DMS114 treated with DMSO at 0.1 percent for 48 hours (cell line): ENCODE measurements at regions not wholly inside any gene's neighbourhood (a gene's known extent, or its start where the extent isn't known, plus 50 kb on each side); places are given as distances from the start of the nearest gene placed in this dataset.
"Not testable (repeated sequence)": the region's sequence is repeated elsewhere in the genome, so short reads cannot be mapped to it uniquely, and the experiment has no call there.

Source experiments
- DNase-seq: peaks from one replicate; lab custom pipeline; 2025; ENCODE audit not compliant: unreplicated experiment; lab: John Stamatoyannopoulos, UW

GRCh38 chr21:24628046-24628445 is 979.2 kb downstream of the MRPL39 start:
- no peak for DNase-seq

- no peak for DNase-seq
These were observed 989.5 kb downstream of the MRPL39 start for GRCh38 chr21:24617819-24618218.

DNA sequence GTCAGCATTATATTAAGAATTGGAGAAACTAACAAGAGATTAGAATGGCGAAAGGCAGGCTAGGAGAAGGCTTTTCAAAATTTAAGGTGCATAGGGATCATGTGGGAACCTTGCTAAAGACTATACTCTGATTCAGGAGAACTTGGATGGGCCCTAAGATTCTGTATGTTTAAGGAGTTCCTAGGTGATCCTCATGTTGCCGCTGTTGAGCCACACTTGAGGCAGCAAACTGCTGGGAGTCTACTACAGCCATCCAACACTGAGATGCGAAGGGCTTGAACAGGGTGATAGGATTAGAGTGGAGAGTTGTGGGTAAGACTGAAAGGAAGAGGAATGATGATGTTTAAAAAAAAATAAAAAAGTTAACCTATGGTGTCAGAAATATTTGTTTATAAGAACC is 1013.2 kb downstream of the MRPL39 start:
- no peak for DNase-seq

DNA sequence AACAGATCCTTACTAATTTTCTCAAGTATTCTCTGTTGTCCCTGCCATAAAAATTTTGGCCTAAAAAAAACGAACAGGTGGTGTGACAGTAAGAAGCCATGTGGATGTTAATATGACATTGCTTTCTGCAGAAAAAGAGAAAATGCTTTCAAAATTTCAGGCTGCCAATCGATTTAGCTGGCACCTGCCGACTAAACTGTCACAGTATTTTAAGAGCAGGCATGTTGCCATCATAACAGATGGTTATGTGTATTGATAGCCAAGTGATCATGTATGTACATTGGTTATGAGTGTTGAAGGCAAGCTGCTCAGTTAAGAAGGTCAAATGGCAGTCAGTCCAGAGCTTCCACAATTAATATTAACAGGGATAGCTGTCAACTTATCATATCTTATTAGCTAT is 1017.0 kb downstream of the MRPL39 start:
- no peak for DNase-seq

GRCh38 chr21:24583473-24583872 is 1023.8 kb downstream of the MRPL39 start:
- DNase-seq, result no peak

- DNase-seq, result no peak
These were observed 1030.0 kb downstream of the MRPL39 start for GRCh38 chr21:24577301-24577700.

GRCh38 chr21:24561291-24561690 is 1046.0 kb downstream of the MRPL39 start:
- DNase-seq, result no peak

DNA sequence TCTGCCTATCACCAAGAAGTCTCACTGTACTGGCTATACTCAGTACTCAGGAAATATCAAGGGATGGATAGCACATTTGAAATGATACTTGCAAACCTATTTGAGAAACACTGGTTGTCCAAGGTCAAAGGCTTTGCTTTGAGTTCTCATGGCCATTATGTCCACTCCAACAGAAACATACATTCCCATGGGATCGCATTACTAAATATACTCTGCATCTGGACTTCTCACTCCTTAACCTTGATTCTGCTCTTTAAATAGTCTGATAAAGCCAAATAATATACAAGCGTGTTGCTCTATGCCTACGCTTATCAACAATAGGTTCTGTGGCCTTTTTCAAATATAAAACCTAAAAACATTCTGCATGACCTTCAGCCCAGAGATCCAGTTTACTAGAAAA is 1054.8 kb downstream of the MRPL39 start:
- DNase-seq, result no peak

- DNase-seq, result no peak
These were observed 1061.4 kb downstream of the MRPL39 start for GRCh38 chr21:24545807-24546361.

DNA sequence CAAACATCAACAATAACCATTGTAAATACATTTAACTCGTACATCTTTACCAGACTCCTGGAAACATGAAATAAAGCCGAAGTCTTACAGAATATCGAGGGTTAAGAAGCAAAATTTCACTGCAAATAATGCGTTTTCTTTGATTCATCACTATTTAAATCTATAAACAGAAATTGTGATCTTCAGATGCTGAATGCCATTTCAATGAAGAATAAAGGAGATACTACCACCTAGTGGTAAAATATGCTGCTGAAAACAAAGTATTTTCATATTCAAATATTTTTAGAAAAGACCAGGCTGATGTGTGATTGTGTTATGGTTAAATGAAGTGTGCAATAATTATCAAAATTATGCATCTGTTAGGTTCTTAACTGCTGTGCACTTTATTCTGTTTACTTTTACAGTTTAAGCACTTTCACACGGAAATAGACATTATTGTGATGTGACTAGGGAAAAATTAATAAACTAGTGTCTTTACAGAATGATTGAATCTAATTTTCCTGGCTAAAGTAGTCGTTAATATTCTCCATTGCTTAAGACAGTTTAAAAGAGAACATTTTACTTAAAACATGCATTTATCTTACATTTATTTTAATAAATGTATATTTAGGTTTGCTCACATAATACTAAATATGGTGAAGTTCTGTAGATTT is 1093.1 kb downstream of the MRPL39 start:
- DNase-seq, result no peak

GRCh38 chr21:24509131-24509530 is 1098.2 kb downstream of the MRPL39 start:
- no peak for DNase-seq

DNA sequence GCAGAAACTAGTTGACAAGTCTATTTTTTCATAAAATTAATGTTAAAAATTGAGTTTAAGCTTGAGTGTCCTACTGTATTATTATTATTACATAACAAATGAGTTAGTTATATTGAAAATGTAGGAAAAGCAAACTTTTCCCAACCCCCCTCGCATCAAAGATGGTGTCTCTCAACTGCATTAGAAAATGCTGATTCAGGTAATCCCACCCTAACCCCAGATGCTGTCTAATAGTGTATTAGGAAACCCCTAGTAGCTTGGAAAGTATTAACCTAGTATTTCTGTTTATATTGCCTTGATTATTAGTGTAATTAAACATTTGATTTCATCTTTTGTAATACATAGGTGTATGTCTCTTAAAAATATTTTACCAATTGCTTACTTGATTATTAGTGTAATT is 1120.3 kb downstream of the MRPL39 start:
- DNase-seq, result no peak

DNA sequence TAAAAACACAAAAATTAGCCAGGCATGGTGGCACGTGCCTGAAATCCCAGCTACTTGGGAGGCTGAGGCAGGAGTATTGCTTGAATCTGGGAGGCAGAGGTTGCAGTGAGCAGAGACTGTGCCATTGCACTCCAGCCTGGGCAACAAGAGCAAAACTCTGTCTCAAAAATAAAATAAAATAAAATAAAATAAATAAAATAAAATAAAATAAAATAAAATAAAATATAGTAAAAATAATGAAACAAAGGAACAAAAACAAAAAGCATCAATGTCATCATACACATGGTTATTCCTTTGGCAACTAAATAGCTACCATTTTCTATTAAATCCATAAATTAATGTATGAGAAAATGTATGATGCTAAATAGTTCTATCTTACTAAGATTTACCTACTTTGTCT is 1123.9 kb downstream of the MRPL39 start:
- DNase-seq, result not testable (repeated sequence)

GRCh38 chr21:24470852-24471251 is 1136.4 kb downstream of the MRPL39 start:
- no peak for DNase-seq

- DNase-seq, result no peak
These were observed 1150.9 kb downstream of the MRPL39 start for GRCh38 chr21:24456358-24456757.

- no peak for DNase-seq
These were observed 1157.2 kb downstream of the MRPL39 start for GRCh38 chr21:24450119-24450518.

DNA sequence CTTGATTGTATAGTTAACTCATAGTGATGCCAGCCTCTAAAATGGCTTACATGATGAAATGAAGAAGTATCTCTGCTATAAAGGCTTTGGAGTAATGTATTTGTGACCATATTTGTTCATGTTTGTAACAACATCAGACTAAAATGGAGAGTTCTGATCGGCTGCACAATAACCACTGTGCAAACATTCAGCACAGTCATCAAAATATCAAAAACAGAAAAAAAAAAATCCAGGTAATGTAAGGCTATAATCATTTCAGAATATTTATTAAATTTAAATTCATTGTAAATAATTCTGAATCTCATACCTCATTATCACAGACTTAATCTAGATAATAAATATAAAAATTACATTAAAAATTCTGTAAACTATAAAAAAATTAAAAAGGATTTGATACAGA is 1161.8 kb downstream of the MRPL39 start:
- no peak for DNase-seq

GRCh38 chr21:24444736-24445135 is 1162.5 kb downstream of the MRPL39 start:
- DNase-seq, result no peak

- no peak for DNase-seq
These were observed 1171.0 kb downstream of the MRPL39 start for GRCh38 chr21:24436236-24436635.

GRCh38 chr21:24428591-24429199 is 1178.6 kb downstream of the MRPL39 start:
- no peak for DNase-seq

DNA sequence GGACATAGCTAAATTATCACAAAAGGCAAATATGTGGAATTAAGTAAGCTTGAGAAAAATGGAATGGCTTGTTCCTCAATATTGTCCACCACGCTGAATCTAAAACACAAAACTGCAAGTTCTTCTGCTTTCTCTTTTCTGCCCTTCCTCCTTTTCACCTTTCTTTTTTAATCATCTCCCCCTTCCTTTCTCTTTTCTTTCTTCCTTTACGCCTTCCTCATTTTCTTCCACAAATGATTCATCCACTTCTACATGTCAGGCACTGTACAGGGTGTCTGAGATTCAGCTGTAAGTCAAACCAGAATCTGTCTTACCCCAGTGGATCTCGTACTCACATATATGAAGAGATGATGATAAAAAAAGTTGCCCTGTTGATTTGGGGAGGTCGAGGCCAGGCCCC is 1182.5 kb downstream of the MRPL39 start:
- DNase-seq, result no peak

DNA sequence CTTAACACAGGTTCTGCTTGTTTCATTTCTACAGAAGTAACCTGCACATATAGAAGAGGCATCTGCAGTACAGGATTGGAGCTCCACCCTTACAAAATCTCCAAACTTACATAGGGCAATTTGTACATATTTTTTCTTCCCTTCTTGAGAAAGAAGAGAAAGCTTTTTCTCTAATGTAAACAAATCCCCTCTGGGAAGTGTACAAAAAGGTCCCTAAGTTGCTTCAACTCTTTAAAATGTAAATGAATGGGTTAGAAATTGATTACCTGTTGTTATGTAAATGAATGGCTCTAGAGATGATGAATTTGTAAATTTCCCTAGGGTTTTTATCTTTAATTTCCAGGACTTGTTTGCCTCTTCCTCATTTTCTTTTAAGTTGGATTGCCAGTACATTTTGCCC is 1183.7 kb downstream of the MRPL39 start:
- no peak for DNase-seq

DNA sequence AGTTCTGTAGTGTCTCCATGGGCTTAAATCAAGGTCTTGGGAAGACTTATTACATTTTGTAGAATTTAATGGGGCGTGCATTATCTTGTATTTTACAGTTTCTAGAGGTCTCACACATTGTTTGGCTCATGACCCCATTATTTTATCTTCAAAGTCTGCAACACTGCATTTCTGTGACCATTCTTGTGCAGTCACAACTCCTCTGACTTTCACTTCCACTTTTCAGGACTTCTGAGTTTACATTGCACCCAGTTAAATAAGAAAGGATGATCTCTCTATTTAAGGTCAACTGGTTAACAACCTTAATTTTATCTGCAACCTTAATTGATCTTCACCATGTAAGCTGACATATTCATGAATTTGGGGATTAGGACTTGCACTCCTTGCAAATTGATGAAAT is 1186.6 kb downstream of the MRPL39 start:
- no peak for DNase-seq
